NCI-H1092 (cell line): ENCODE measurements at regions not wholly inside any gene's neighbourhood (a gene's known extent, or its start where the extent isn't known, plus 50 kb on each side); places are given as distances from the start of the nearest gene placed in this dataset.

Experiments used
- DNase-seq: peaks from one replicate; lab custom pipeline; 2025; lab: John Stamatoyannopoulos, UW

- no peak for DNase-seq
Measured at GRCh38 chr2:126568734-126569133, 87.2 kb upstream of the GYPC start.

- no peak for DNase-seq
Measured at GRCh38 chr2:126571403-126571802, 84.6 kb upstream of the GYPC start.

- no peak for DNase-seq
Measured at GRCh38 chr2:126575631-126576030, 80.3 kb upstream of the GYPC start.

GRCh38 chr2:126579868-126580267 lies 76.1 kb upstream of the GYPC start:
- no peak for DNase-seq

DNA sequence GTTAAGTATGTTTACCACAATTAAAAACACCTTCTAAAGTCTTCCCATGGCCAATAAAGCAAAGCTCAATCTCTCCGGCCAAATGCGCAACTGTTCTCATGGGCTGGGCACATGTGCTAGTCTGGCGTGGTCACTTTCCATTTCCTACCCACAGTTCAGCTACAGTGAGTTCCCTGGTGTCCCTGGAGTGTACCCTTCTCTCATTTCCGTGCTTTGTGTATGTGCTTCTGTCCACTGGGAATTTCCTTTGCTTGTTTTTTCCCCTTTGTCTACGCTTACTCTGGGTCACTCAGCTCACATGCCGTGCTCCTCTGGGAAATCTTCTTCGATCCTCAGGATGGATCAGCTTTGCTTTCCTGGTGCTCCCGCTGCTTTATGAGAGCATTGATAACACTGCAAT lies 69.6 kb upstream of the GYPC start:
- no peak for DNase-seq

DNA sequence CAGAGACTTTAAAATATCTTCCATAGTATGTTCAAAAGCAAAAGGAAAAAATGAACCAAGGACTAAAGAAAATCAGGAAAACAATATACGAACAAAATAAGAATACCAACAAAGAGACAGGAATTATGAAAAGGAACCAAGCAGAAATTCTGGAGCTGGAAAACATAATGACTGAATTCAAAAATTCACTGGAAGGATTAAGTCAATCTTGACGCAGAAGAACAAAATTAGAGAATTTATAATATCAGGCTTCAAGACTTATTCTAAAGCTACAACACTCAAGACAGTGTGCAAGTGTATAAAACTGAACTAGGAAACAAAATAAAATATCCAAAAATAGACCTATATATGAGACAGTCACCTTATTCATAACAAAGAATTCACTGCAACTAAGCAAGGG lies 56.9 kb upstream of the GYPC start:
- DNase-seq: no peak

- no peak for DNase-seq
Measured at GRCh38 chr2:126600742-126601141, 55.2 kb upstream of the GYPC start.

DNA sequence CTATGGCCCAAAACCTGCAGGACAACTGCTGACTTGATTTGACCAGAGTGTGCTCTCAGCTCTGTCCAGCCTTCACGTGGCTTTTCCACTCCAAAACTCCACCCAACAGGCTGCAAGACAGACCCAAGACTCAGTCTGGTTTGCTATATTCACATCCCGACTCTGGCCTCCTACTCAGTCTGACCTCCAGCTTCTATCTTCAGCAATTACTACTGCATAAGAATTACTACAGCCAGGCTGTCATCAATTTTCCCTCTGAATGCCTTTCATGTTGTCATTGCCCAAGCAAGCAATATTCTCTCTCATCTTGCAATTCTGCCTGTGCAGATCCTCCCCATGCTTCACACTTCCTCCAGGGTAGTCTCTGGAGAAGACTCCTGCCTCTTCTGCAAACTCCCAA lies 53.6 kb upstream of the GYPC start:
- DNase-seq: no peak
